ENCODE measurements at regions not wholly inside any gene's neighbourhood (a gene's known extent, or its start where the extent isn't known, plus 50 kb on each side); places are given as distances from the start of the nearest gene placed in this dataset.

- Histone ChIP-seq H3K9ac (ENCODE audit: low read depth, low read length) (no peak overlapping the region), H3K4me3 (ENCODE audit: low read length) (no peak overlapping the region), H3K9me3 (ENCODE audit: insufficient read depth, low read depth, low read length) (no peaks in the 10 kb centered on the region), H3K27ac (ENCODE audit: low read depth, low read length) (no peak overlapping the region), H3K36me3 (ENCODE audit: insufficient read depth, low read length) (no peaks in the 10 kb centered on the region), H3K27me3 (ENCODE audit: insufficient read depth, low read length) (no peaks in the 10 kb centered on the region), H3K4me1 (ENCODE audit: insufficient read depth, low read length) (no peaks in the 10 kb centered on the region)
- WGBS, result 93% methylated on average over 10 of the region's 10 CpGs
Observed at GRCh38 chr12:66041651-66042363, 88.7 kb downstream of the LLPH start.

DNA sequence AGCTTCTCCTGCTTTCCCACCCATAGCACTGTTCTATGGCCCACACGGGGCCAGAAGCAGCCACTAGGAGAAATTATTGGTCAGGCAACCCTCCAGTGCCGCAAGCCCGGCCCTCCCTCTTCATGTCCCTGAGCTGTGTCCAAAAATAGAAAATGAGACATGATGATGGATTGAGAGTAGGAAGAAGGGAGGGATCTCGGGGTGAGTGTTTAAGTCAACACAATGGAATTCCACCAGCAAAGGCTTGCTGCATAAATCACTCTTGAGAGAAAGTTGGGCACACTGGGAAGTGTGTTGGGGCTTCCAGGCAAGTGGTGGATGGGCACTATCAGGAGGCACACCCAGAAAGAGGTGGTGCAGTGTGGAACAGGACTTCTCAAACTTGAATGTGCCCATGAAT, 94.2 kb downstream of the LLPH start:
- Histone ChIP-seq H3K36me3 (ENCODE audit: insufficient read depth, low read length) (no peaks in the 10 kb centered on the region), H3K9me3 (ENCODE audit: insufficient read depth, low read depth, low read length) (no peaks in the 10 kb centered on the region), H3K9ac (ENCODE audit: low read depth, low read length) (no peak overlapping the region), H3K27ac (ENCODE audit: low read depth, low read length) (no peak overlapping the region), H3K27me3 (ENCODE audit: insufficient read depth, low read length) (no peaks in the 10 kb centered on the region), H3K4me3 (ENCODE audit: low read length) (no peak overlapping the region), H3K4me1 (ENCODE audit: insufficient read depth, low read length) (no peaks in the 10 kb centered on the region; the same call in 1 of the 2 replicates)
- WGBS, result 94% methylated on average over 4 of the region's 4 CpGs

GRCh38 chr12:66035288-66035966, 95.1 kb downstream of the LLPH start:
- H3K27ac ChIP-seq (ENCODE audit: low read depth, low read length), result no peak overlapping the region
- no peak overlapping the region for H3K4me3 ChIP-seq (ENCODE audit: low read length)
- no peaks in the 10 kb centered on the region; the same call in 1 of the 2 replicates for H3K4me1 ChIP-seq (ENCODE audit: insufficient read depth, low read length)
- no peak overlapping the region for H3K9ac ChIP-seq (ENCODE audit: low read depth, low read length)
- H3K27me3 ChIP-seq (ENCODE audit: insufficient read depth, low read length), result no peaks in the 10 kb centered on the region
- H3K9me3 ChIP-seq (ENCODE audit: insufficient read depth, low read depth, low read length), result no peaks in the 10 kb centered on the region
- WGBS, result 78% methylated on average over 2 of the region's 4 CpGs
- no peaks in the 10 kb centered on the region for H3K36me3 ChIP-seq (ENCODE audit: insufficient read depth, low read length)

DNA sequence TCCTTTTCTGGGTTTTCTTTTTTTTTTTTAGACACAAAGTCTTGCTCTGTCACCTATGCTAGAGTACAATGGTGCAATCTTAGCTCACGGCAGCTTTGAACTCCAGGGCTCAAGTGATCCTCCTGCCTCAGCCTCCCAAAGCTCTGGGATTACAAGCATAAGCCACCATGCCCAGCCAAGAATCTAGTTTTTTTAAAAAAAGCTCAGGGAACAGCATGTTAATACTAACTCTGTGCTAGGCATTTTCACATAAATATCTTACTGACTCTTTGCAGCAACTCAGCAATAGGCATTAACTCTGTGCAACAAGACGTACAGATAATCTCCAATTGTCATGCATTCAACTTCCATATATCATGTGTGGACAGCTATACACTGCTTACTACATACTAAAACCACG, 97.4 kb downstream of the LLPH start:
- H3K9me3 ChIP-seq (ENCODE audit: insufficient read depth, low read depth, low read length), result no peaks in the 10 kb centered on the region
- H3K27ac ChIP-seq (ENCODE audit: low read depth, low read length), result no peak overlapping the region
- 93% methylated on average over 3 of the region's 3 CpGs for WGBS
- no peak overlapping the region for H3K9ac ChIP-seq (ENCODE audit: low read depth, low read length)
- no peaks in the 10 kb centered on the region for H3K27me3 ChIP-seq (ENCODE audit: insufficient read depth, low read length)
- H3K4me3 ChIP-seq (ENCODE audit: low read length), result no peak overlapping the region
- no peaks in the 10 kb centered on the region; the same call in 1 of the 2 replicates for H3K4me1 ChIP-seq (ENCODE audit: insufficient read depth, low read length)
- no peaks in the 10 kb centered on the region for H3K36me3 ChIP-seq (ENCODE audit: insufficient read depth, low read length)

DNA sequence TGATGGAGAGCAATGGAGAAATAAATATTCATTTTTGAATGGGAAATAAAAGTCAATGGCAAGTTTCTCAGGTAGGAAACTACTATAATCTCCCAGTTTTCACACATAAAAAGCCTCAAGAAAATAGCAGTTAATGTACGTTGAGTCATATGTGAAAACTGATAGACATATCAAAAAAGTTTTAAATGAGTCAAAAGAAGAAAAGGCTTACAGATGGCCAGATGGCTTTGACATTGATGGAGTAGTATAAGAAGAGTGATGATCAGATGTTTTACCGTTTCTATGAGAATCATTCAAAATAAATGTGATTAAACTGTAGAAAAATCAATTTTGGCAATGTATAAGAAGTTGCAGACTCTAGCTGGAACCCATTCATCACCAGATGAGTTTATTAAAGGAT, 97.8 kb downstream of the LLPH start:
- 94% methylated on average over 2 of the region's 2 CpGs for WGBS
- no peaks in the 10 kb centered on the region; the same call in 1 of the 2 replicates for H3K4me1 ChIP-seq (ENCODE audit: insufficient read depth, low read length)
- H3K4me3 ChIP-seq (ENCODE audit: low read length), result no peak overlapping the region
- no peak overlapping the region for H3K27ac ChIP-seq (ENCODE audit: low read depth, low read length)
- no peaks in the 10 kb centered on the region for H3K9me3 ChIP-seq (ENCODE audit: insufficient read depth, low read depth, low read length)
- H3K9ac ChIP-seq (ENCODE audit: low read depth, low read length), result no peak overlapping the region
- H3K36me3 ChIP-seq (ENCODE audit: insufficient read depth, low read length), result no peaks in the 10 kb centered on the region
- no peaks in the 10 kb centered on the region for H3K27me3 ChIP-seq (ENCODE audit: insufficient read depth, low read length)

DNA sequence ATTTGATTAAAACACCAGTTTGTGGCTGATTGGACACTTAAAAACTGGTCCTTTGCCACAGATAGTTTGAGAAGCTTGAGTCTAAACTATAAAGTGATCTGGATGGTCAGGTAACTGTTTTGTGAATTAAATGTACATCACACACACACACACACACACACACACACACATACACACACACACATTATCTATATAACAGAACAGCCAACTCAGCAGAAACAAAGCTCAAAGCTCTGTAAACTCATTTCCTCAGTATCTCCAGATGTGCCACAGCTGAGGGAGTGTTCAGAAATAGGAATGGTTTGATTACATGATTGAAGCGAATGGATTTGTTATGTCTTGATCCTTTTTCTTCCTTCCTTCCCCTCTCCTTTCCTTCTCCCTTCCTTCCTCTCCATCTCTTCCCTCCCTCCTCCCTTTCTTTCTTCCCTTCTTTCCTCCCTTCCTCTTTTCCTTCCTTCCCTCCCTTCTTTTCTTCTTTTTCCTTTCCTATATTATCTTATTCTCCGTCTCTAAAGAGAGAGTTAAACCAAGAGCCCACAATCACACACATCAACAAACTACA, 100.3 kb downstream of the LLPH start:
- no peaks in the 10 kb centered on the region for H3K27me3 ChIP-seq (ENCODE audit: insufficient read depth, low read length)
- H3K4me3 ChIP-seq (ENCODE audit: low read length), result no peak overlapping the region
- H3K9ac ChIP-seq (ENCODE audit: low read depth, low read length), result no peak overlapping the region
- no peaks in the 10 kb centered on the region for H3K36me3 ChIP-seq (ENCODE audit: insufficient read depth, low read length)
- no peaks in the 10 kb centered on the region for H3K9me3 ChIP-seq (ENCODE audit: insufficient read depth, low read depth, low read length)
- no peaks in the 10 kb centered on the region; the same call in 1 of the 2 replicates for H3K4me1 ChIP-seq (ENCODE audit: insufficient read depth, low read length)
- 100% methylated on average over 1 of the region's 2 CpGs for WGBS
- H3K27ac ChIP-seq (ENCODE audit: low read depth, low read length), result no peak overlapping the region

DNA sequence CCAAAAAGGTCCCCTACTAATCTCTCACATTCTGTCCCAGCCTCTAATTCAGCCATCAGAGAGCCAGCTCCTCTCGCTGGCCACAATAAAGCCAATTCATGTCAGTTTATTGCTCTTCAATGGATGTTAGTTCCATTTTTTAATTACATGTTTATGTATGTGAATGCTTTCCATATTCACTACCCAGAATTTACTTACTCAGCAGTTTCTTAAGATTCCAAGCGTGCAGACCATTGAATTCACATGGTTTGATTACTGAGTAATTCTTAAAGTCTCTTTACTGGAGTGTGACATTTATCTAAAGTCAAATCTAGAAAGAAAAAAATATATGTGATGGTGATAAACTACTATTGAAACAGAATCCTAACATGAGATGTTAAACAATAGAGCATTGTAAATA, 102.2 kb downstream of the LLPH start:
- Histone ChIP-seq H3K9me3 (ENCODE audit: insufficient read depth, low read depth, low read length) (no peaks in the 10 kb centered on the region), H3K27ac (ENCODE audit: low read depth, low read length) (no peak overlapping the region), H3K4me3 (ENCODE audit: low read length) (no peak overlapping the region), H3K36me3 (ENCODE audit: insufficient read depth, low read length) (no peaks in the 10 kb centered on the region), H3K4me1 (ENCODE audit: insufficient read depth, low read length) (no peaks in the 10 kb centered on the region), H3K27me3 (ENCODE audit: insufficient read depth, low read length) (no peaks in the 10 kb centered on the region), H3K9ac (ENCODE audit: low read depth, low read length) (no peak overlapping the region)
- WGBS, result 100% methylated on average over 1 of the region's 2 CpGs

- Histone ChIP-seq H3K4me1 (ENCODE audit: insufficient read depth, low read length) (no peaks in the 10 kb centered on the region), H3K27ac (ENCODE audit: low read depth, low read length) (no peak overlapping the region), H3K9ac (ENCODE audit: low read depth, low read length) (no peak overlapping the region), H3K9me3 (ENCODE audit: insufficient read depth, low read depth, low read length) (no peaks in the 10 kb centered on the region), H3K4me3 (ENCODE audit: low read length) (no peak overlapping the region), H3K27me3 (ENCODE audit: insufficient read depth, low read length) (no peaks in the 10 kb centered on the region), H3K36me3 (ENCODE audit: insufficient read depth, low read length) (no peaks in the 10 kb centered on the region)
- WGBS, result 76% methylated on average over 1 of the region's 2 CpGs
Observed at GRCh38 chr12:66025477-66025876, 105.1 kb downstream of the LLPH start.

- Histone ChIP-seq H3K4me1 (ENCODE audit: insufficient read depth, low read length) (no peaks in the 10 kb centered on the region), H3K36me3 (ENCODE audit: insufficient read depth, low read length) (no peaks in the 10 kb centered on the region), H3K4me3 (ENCODE audit: low read length) (no peak overlapping the region), H3K9me3 (ENCODE audit: insufficient read depth, low read depth, low read length) (no peaks in the 10 kb centered on the region), H3K27me3 (ENCODE audit: insufficient read depth, low read length) (no peaks in the 10 kb centered on the region), H3K27ac (ENCODE audit: low read depth, low read length) (no peak overlapping the region), H3K9ac (ENCODE audit: low read depth, low read length) (no peak overlapping the region)
- WGBS, result no CpG with 5 or more reads among the region's 1 CpG
Observed at GRCh38 chr12:66024949-66025348, 105.6 kb downstream of the LLPH start.

- Histone ChIP-seq H3K36me3 (ENCODE audit: insufficient read depth, low read length) (no peaks in the 10 kb centered on the region), H3K27ac (ENCODE audit: low read depth, low read length) (no peak overlapping the region), H3K9me3 (ENCODE audit: insufficient read depth, low read depth, low read length) (no peaks in the 10 kb centered on the region), H3K27me3 (ENCODE audit: insufficient read depth, low read length) (no peaks in the 10 kb centered on the region), H3K4me3 (ENCODE audit: low read length) (no peak overlapping the region), H3K4me1 (ENCODE audit: insufficient read depth, low read length) (no peaks in the 10 kb centered on the region), H3K9ac (ENCODE audit: low read depth, low read length) (no peak overlapping the region)
- WGBS, result 93% methylated on average over 12 of the region's 12 CpGs
Observed at GRCh38 chr12:66020481-66020880, 110.1 kb downstream of the LLPH start.

DNA sequence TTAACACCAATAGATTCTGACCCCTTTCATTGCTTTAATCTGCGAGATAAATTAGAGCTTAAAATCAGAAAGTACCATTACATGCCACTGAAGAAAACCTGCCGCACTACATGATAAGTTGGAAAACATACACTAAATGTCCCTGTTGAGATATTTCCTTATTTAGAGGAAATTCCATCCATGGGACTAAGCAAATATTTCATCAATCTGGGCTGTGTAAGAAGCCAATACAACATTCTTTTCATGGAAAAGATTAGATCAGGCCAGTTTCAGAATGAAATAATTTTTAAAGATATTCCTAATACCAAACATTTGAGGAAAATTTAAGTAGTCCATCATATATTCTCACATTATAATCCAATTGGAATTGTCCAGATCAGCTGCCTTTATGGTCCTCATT, 112.8 kb downstream of the LLPH start:
- Histone ChIP-seq H3K4me3 (ENCODE audit: low read length) (no peak overlapping the region), H3K27me3 (ENCODE audit: insufficient read depth, low read length) (no peaks in the 10 kb centered on the region), H3K4me1 (ENCODE audit: insufficient read depth, low read length) (peaks cover 3% of the 10 kb centered on the region; the same call in 1 of the 2 replicates), H3K9ac (ENCODE audit: low read depth, low read length) (no peak overlapping the region), H3K9me3 (ENCODE audit: insufficient read depth, low read depth, low read length) (no peaks in the 10 kb centered on the region), H3K27ac (ENCODE audit: low read depth, low read length) (no peak overlapping the region), H3K36me3 (ENCODE audit: insufficient read depth, low read length) (no peaks in the 10 kb centered on the region)
- 100% methylated on average over 2 of the region's 2 CpGs for WGBS

All from HUES64 (cell line).